Uterus (tissue), 3 donors: ENCODE measurements at regions not wholly inside any gene's neighbourhood (a gene's known extent, or its start where the extent isn't known, plus 50 kb on each side); places are given as distances from the start of the nearest gene placed in this dataset.

ENCODE experiments used
- DNase-seq, 2 donors: peaks; one replicate each; pipeline ENCODE4 v3.0.0-alpha.2; 2019 to 2020
- H3K27ac ChIP-seq, 2 donors: fragments of 200-600 bp; sonication (generic); 1 replicate in 1 of 2; 2 replicates in 1 of 2; pipeline ENCODE4 v1.5.1; 2016 to 2018
- H3K27me3 ChIP-seq, 2 donors: fragments of 200-600 bp; sonication (generic); one replicate each; pipeline ENCODE4 v1.5.1; 2018 to 2019; ENCODE audit warnings: control low read depth in 1 of 2
- H3K36me3 ChIP-seq, 2 donors: fragments of 200-600 bp; sonication (generic); one replicate each; pipeline ENCODE4 v1.5.1; 2019; ENCODE audit warnings: control low read depth in 1 of 2
- H3K4me1 ChIP-seq, 2 donors: fragments of 200-600 bp; sonication (generic); one replicate each; pipeline ENCODE4 v1.5.1; 2018 to 2019; ENCODE audit warnings: control low read depth in 1 of 2
- H3K4me3 ChIP-seq, 2 donors: fragments of 200-600 bp; sonication (generic); 1 replicate in 1 of 2; 2 replicates in 1 of 2; pipeline ENCODE4 v1.5.1; 2018 to 2019; ENCODE audit warnings: mild to moderate bottlenecking in 1 of 2
- H3K9me3 ChIP-seq, 2 donors: fragments of 200-600 bp; sonication (generic); one replicate each; pipeline ENCODE4 v1.5.1; 2019; ENCODE audit warnings: control low read depth in 1 of 2
- CTCF ChIP-seq, 4 experiments: fragments of 200-600 bp in 2 of 4; fragments of 450-650 bp in 2 of 4; sonication (generic) in 2 of 4; IDR thresholded peaks; one replicate each; pipeline ENCODE4 v1.5.1; 2016 to 2019; ENCODE audit warnings: antibody characterized with exemption in 4 of 4, mild to moderate bottlenecking in 2 of 4, moderate library complexity in 1 of 4
- POLR2A ChIP-seq, 2 donors: fragments of 450-650 bp; IDR thresholded peaks; one replicate each; pipeline ENCODE4 v1.6.1; 2016; ENCODE audit warnings: antibody characterized with exemption in 2 of 2, mild to moderate bottlenecking in 1 of 2, moderate library complexity in 1 of 2
- intact Hi-C: fragments of 100-400 bp; cut with DNase I; formaldehyde crosslinking; loops from one replicate; pipeline ENCODE4 v1.15.1; 2023; ENCODE audit warnings: low total_unique reads
- donor health status: DM: yes; HTN: yes; CAD: no.

- no peak overlapping the region for H3K27ac ChIP-seq
- H3K4me3 ChIP-seq = no peak overlapping the region
- no peaks in the 10 kb centered on the region for H3K36me3 ChIP-seq
- intact Hi-C loops = no loop called here
- DNase-seq = no peak
- H3K4me1 ChIP-seq = no peaks in the 10 kb centered on the region
- no peaks in the 10 kb centered on the region for H3K27me3 ChIP-seq
- no peak for TF ChIP-seq POLR2A (IDR thresholded peaks at IDR 0.05)
- no peak for TF ChIP-seq CTCF (IDR thresholded peaks at IDR 0.05)
- H3K9me3 ChIP-seq = no peaks in the 10 kb centered on the region
Observed at GRCh38 chr4:34629451-34629850, 1614.9 kb downstream of the ARAP2 start.

- H3K27me3 ChIP-seq = no peaks in the 10 kb centered on the region
- intact Hi-C loops = no loop called here
- H3K27ac ChIP-seq = no peak overlapping the region
- no peaks in the 10 kb centered on the region for H3K36me3 ChIP-seq
- no peaks in the 10 kb centered on the region for H3K9me3 ChIP-seq
- DNase-seq = no peak
- H3K4me1 ChIP-seq = no peaks in the 10 kb centered on the region
- TF ChIP-seq POLR2A (IDR thresholded peaks at IDR 0.05) = no peak
- no peak overlapping the region for H3K4me3 ChIP-seq
Observed at GRCh38 chr4:34633241-34633640, 1611.1 kb downstream of the ARAP2 start.

GRCh38 chr4:34636623-34637022 lies 1607.7 kb downstream of the ARAP2 start:
- TF ChIP-seq POLR2A (IDR thresholded peaks at IDR 0.05) = no peak
- TF ChIP-seq CTCF (IDR thresholded peaks at IDR 0.05) = no peak
- H3K27ac ChIP-seq = no peak overlapping the region
- intact Hi-C loops = no loop called here

GRCh38 chr4:34643476-34643875 lies 1600.8 kb downstream of the ARAP2 start:
- no peak overlapping the region for H3K4me3 ChIP-seq
- no peaks in the 10 kb centered on the region for H3K9me3 ChIP-seq
- H3K27me3 ChIP-seq = no peaks in the 10 kb centered on the region
- H3K4me1 ChIP-seq = no peaks in the 10 kb centered on the region
- no peak overlapping the region for H3K27ac ChIP-seq
- intact Hi-C loops = no loop called here
- peaks cover 0 to 3% of the 10 kb centered on the region in 2 donors for H3K36me3 ChIP-seq
- DNase-seq = no peak
- TF ChIP-seq CTCF (IDR thresholded peaks at IDR 0.05) (no peak), POLR2A (IDR thresholded peaks at IDR 0.05) (no peak)

More at GRCh38 chr4:34636623-34637022, 1607.7 kb downstream of the ARAP2 start:
- Histone ChIP-seq H3K27me3 (no peaks in the 10 kb centered on the region), H3K36me3 (no peaks in the 10 kb centered on the region), H3K9me3 (no peaks in the 10 kb centered on the region), H3K4me1 (no peaks in the 10 kb centered on the region), H3K4me3 (no peak overlapping the region)
- DNase-seq = no peak

GRCh38 chr4:34644579-34645115 lies 1599.7 kb downstream of the ARAP2 start:
- DNase-seq = no peak
- Histone ChIP-seq H3K27ac (no peak overlapping the region), H3K4me1 (no peaks in the 10 kb centered on the region), H3K27me3 (no peaks in the 10 kb centered on the region), H3K9me3 (no peaks in the 10 kb centered on the region), H3K36me3 (peaks cover 0 to 3% of the 10 kb centered on the region in 2 donors), H3K4me3 (no peak overlapping the region)
- intact Hi-C loops = no loop called here
- TF ChIP-seq CTCF (IDR thresholded peaks at IDR 0.05) (no peak), POLR2A (IDR thresholded peaks at IDR 0.05) (no peak)

GRCh38 chr4:34649716-34650115 lies 1594.6 kb downstream of the ARAP2 start:
- no peak overlapping the region for H3K27ac ChIP-seq
- no peaks in the 10 kb centered on the region for H3K9me3 ChIP-seq
- DNase-seq = no peak
- no peaks in the 10 kb centered on the region for H3K4me1 ChIP-seq
- H3K4me3 ChIP-seq = no peak overlapping the region
- no peaks in the 10 kb centered on the region for H3K36me3 ChIP-seq
- intact Hi-C loops = no loop called here
- H3K27me3 ChIP-seq = no peaks in the 10 kb centered on the region
- TF ChIP-seq POLR2A (IDR thresholded peaks at IDR 0.05) (no peak), CTCF (IDR thresholded peaks at IDR 0.05) (no peak)
